NCI-H1436 treated with DMSO at 0.1 percent for 48 hours (cell line): ENCODE measurements at regions not wholly inside any gene's neighbourhood (a gene's known extent, or its start where the extent isn't known, plus 50 kb on each side); places are given as distances from the start of the nearest gene placed in this dataset.

ENCODE experiments used
- DNase-seq: peaks from one replicate; lab custom pipeline; 2025; lab: John Stamatoyannopoulos, UW

GRCh38 chr2:160917850-160918249 lies 242.4 kb upstream of the TANK start:
- no peak for DNase-seq

- no peak for DNase-seq
Measured at GRCh38 chr2:160918258-160918657, 242.0 kb upstream of the TANK start.

- no peak for DNase-seq
Measured at GRCh38 chr2:160918906-160919503, 241.2 kb upstream of the TANK start.

GRCh38 chr2:160920061-160920460 lies 240.2 kb upstream of the TANK start:
- no peak for DNase-seq

GRCh38 chr2:160920791-160921303 lies 239.4 kb upstream of the TANK start:
- DNase-seq: no peak

GRCh38 chr2:160921386-160921964 lies 238.8 kb upstream of the TANK start:
- no peak for DNase-seq

- no peak for DNase-seq
Measured at GRCh38 chr2:160924936-160925353, 235.3 kb upstream of the TANK start.

- DNase-seq: no peak
Measured at GRCh38 chr2:160925956-160926355, 234.3 kb upstream of the TANK start.

- no peak for DNase-seq
Measured at GRCh38 chr2:160927324-160927723, 232.9 kb upstream of the TANK start.

- DNase-seq: no peak
Measured at GRCh38 chr2:160928854-160929301, 231.3 kb upstream of the TANK start.

GRCh38 chr2:160931531-160931930 lies 228.7 kb upstream of the TANK start:
- no peak for DNase-seq

- no peak for DNase-seq
Measured at GRCh38 chr2:160932960-160933359, 227.3 kb upstream of the TANK start.

- no peak for DNase-seq
Measured at GRCh38 chr2:160934263-160934662, 226.0 kb upstream of the TANK start.

GRCh38 chr2:160934991-160935390 lies 225.2 kb upstream of the TANK start:
- no peak for DNase-seq

GRCh38 chr2:160936044-160936806 lies 224.0 kb upstream of the TANK start:
- DNase-seq: no peak

- DNase-seq: no peak
Measured at GRCh38 chr2:160940271-160940670, 220.0 kb upstream of the TANK start.

GRCh38 chr2:160940699-160941098 lies 219.5 kb upstream of the TANK start:
- DNase-seq: no peak

- no peak for DNase-seq
Measured at GRCh38 chr2:160941290-160941846, 218.9 kb upstream of the TANK start.

- no peak for DNase-seq
Measured at GRCh38 chr2:160942476-160943142, 217.6 kb upstream of the TANK start.

- DNase-seq: no peak
Measured at GRCh38 chr2:160943414-160943813, 216.8 kb upstream of the TANK start.

- DNase-seq: no peak
Measured at GRCh38 chr2:160952464-160953254, 207.6 kb upstream of the TANK start.
